Ishikawa (cell line): ENCODE measurements at regions not wholly inside any gene's neighbourhood (a gene's known extent, or its start where the extent isn't known, plus 50 kb on each side); places are given as distances from the start of the nearest gene placed in this dataset.

Experiments used
- CEBPB ChIP-seq: IDR thresholded peaks from 2 replicates; pipeline ENCODE4 v1.6.1; 2012
- CREB1 ChIP-seq: IDR thresholded peaks from 2 replicates; pipeline ENCODE4 v1.6.1; 2012; ENCODE audit warnings: low read depth
- EGR1 ChIP-seq: IDR thresholded peaks from 2 replicates; pipeline ENCODE4 v1.6.1; 2012
- EP300 ChIP-seq: IDR thresholded peaks from 2 replicates; pipeline ENCODE4 v1.6.1; 2012; ENCODE audit warnings: borderline replicate concordance
- FOXM1 ChIP-seq: IDR thresholded peaks from 2 replicates; pipeline ENCODE4 v1.6.1; 2012; ENCODE audit warnings: low read depth, borderline replicate concordance
- NFIC ChIP-seq: IDR thresholded peaks from 2 replicates; pipeline ENCODE4 v1.6.1; 2012
- RAD21 ChIP-seq: IDR thresholded peaks from 2 replicates; pipeline ENCODE4 v1.6.1; 2012; ENCODE audit warnings: low read depth
- TAF1 ChIP-seq: IDR thresholded peaks from 2 replicates; pipeline ENCODE4 v1.6.1; 2012; ENCODE audit warnings: low read depth, mild to moderate bottlenecking
- TCF12 ChIP-seq: IDR thresholded peaks from 2 replicates; pipeline ENCODE4 v1.6.1; 2012; ENCODE audit warnings: low read depth
- TEAD4 ChIP-seq: IDR thresholded peaks from 2 replicates; pipeline ENCODE4 v1.6.1; 2012
- YY1 ChIP-seq: IDR thresholded peaks from 2 replicates; pipeline ENCODE4 v1.6.1; 2012; ENCODE audit warnings: low read depth
- ZBTB7A ChIP-seq: IDR thresholded peaks from 2 replicates; pipeline ENCODE4 v1.6.1; 2012; ENCODE audit warnings: low read depth
- TF ChIP-seq, protein P1 (sequence below): IDR thresholded peaks from 2 replicates; pipeline ENCODE4 v1.6.1; 2012; ENCODE audit warnings: low read depth, mild to moderate bottlenecking
- TF ChIP-seq, protein P2 (sequence below): IDR thresholded peaks from 2 replicates; pipeline ENCODE4 v1.6.1; 2012
- TF ChIP-seq, protein P3 (sequence below): IDR thresholded peaks from 2 replicates; pipeline ENCODE4 v1.6.1; 2012

DNA sequence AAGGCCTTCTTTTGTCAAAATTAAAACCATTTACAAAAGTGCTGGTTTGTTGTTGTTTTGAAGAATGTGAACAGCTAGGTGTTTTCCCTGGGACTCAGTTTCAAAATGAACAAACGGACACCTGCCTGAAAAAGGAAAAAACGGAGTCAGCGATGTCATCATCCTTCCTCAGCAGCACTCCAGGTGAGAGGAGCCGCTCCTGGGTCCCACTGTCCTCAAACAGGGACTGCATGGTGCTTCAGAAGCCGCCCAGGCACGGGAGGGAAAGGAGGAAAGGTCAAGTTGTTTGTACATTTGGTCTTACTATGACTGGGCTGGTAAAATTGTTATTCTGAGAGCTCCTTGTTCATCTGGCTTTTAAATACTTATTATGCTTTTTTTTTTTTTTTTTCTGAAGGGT is 69.0 kb upstream of the ZSWIM6 start:
- TF ChIP-seq TEAD4: no peak
- TF ChIP-seq YY1: no peak
- no peak for TF ChIP-seq CREB1
- TF ChIP-seq NFIC: no peak
- TF ChIP-seq EP300: no peak

DNA sequence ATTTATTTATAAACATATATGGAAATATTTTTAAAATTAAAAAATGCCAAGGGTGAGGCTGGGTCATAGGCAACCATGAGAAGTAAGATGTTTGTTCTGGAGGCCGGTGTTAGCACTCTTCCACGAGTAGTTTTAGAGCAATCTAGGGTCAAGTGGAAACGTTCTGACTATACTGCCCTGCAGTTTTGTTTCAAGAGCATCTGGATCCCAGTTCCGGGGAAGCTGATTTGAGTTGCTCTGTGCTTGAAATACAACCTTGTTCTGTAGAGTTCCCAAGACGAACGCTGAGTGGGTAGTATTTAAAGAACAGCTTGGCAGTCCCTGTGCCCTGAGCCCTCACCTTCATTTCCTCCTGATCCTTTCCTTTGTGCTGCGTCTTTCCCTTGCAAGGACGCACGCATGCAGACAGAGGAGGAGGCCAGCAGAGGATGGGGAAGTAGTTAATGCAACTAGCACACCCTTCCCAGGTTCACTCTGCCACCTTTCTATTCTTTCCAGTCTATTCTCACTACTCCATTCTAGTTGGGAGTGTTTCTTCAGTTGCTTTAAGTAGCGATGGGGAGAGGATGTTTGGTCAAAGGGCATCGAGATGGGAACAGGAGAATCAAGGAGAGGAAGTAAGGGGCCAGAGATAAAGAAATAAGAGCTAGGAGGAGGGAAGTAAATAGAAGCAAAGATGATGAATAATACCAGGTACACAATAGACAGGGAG is 68.3 kb upstream of the ZSWIM6 start:
- TF ChIP-seq CEBPB (no peak), NFIC (no peak), ZBTB7A (no peak), TEAD4 (no peak), TAF1 (no peak), EGR1 (no peak), YY1 (no peak), TCF12 (no peak), CREB1 (no peak), EP300 (no peak), FOXM1 (no peak), RAD21 (no peak)
- TF ChIP-seq, protein P1, sequence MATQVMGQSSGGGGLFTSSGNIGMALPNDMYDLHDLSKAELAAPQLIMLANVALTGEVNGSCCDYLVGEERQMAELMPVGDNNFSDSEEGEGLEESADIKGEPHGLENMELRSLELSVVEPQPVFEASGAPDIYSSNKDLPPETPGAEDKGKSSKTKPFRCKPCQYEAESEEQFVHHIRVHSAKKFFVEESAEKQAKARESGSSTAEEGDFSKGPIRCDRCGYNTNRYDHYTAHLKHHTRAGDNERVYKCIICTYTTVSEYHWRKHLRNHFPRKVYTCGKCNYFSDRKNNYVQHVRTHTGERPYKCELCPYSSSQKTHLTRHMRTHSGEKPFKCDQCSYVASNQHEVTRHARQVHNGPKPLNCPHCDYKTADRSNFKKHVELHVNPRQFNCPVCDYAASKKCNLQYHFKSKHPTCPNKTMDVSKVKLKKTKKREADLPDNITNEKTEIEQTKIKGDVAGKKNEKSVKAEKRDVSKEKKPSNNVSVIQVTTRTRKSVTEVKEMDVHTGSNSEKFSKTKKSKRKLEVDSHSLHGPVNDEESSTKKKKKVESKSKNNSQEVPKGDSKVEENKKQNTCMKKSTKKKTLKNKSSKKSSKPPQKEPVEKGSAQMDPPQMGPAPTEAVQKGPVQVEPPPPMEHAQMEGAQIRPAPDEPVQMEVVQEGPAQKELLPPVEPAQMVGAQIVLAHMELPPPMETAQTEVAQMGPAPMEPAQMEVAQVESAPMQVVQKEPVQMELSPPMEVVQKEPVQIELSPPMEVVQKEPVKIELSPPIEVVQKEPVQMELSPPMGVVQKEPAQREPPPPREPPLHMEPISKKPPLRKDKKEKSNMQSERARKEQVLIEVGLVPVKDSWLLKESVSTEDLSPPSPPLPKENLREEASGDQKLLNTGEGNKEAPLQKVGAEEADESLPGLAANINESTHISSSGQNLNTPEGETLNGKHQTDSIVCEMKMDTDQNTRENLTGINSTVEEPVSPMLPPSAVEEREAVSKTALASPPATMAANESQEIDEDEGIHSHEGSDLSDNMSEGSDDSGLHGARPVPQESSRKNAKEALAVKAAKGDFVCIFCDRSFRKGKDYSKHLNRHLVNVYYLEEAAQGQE: no peak
- TF ChIP-seq, protein P2, sequence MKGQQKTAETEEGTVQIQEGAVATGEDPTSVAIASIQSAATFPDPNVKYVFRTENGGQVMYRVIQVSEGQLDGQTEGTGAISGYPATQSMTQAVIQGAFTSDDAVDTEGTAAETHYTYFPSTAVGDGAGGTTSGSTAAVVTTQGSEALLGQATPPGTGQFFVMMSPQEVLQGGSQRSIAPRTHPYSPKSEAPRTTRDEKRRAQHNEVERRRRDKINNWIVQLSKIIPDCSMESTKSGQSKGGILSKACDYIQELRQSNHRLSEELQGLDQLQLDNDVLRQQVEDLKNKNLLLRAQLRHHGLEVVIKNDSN: no peak
- TF ChIP-seq, protein P3, sequence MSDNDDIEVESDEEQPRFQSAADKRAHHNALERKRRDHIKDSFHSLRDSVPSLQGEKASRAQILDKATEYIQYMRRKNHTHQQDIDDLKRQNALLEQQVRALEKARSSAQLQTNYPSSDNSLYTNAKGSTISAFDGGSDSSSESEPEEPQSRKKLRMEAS: no peak

DNA sequence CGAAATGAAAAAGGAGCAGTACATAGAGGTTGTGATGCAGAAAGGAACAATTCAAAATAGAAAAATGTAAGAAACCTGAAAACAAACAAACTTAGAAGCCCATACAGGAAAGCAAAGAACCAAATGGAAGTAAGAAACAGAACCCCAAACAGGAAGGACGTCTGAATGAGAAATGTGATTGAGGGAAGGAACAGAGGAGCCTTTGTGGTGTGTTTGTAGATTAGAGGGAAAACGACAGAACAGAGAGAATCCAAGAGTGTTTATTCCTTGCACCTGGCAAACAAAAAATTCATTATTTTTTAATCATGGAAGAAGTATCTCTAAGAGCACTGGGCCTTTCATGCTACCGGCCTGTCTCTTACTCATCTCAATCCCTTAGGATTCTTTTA is 67.8 kb upstream of the ZSWIM6 start:
- TF ChIP-seq, protein P3: no peak

DNA sequence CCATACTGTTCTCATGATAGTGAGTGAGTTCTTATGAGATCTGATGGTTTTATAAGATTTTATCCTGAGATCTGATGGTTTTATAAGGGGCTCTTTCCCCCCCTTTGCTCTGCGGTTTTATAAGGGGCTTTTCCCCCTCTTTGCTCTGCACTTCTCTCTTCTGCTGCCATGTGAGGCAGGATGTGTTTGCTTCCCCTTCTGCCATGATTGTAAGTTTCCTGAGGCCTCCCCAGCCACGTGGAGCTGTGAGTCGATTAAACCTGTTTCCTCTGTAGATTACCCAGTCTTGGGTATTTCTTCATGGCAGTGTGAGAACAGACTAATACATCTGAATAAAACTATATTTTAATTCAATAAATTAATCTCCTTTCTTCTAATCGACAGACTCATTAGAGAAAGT is 64.9 kb upstream of the ZSWIM6 start:
- no peak for TF ChIP-seq EP300
- TF ChIP-seq CEBPB: no peak
- TF ChIP-seq FOXM1: no peak
- no peak for TF ChIP-seq EGR1
- TF ChIP-seq YY1: no peak
- TF ChIP-seq TCF12: no peak
- no peak for TF ChIP-seq TAF1
- TF ChIP-seq ZBTB7A: no peak
- TF ChIP-seq, protein P2: no peak

DNA sequence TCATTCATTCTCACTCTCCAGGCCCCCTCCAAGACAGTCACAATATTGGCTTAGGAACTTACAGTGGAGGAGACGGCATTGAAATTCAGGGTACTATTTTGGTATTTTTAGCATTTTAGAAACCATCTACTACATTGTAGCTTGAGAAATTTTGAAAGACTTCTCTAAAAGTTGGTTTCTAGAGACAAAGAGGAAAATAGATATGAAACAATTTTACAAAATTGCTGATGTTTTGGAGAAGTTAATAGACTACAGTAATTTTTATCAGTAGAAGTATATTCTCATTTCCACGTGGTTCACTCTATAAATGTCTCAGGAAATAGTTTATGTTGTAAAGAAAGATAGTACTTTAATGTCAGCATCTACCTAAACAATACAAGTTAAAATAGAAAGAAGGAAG is 63.2 kb upstream of the ZSWIM6 start:
- TF ChIP-seq, protein P2: no peak
- TF ChIP-seq, protein P1: no peak
- TF ChIP-seq TCF12: no peak
- TF ChIP-seq TEAD4: no peak
- no peak for TF ChIP-seq FOXM1
- TF ChIP-seq ZBTB7A: no peak
- TF ChIP-seq NFIC: no peak
- TF ChIP-seq CEBPB: no peak
- no peak for TF ChIP-seq EGR1
- TF ChIP-seq EP300: no peak
- no peak for TF ChIP-seq CREB1
- TF ChIP-seq, protein P3: no peak
- TF ChIP-seq YY1: no peak
- no peak for TF ChIP-seq TAF1
- no peak for TF ChIP-seq RAD21
